HS-5 (cell line): ENCODE measurements at regions not wholly inside any gene's neighbourhood (a gene's known extent, or its start where the extent isn't known, plus 50 kb on each side); places are given as distances from the start of the nearest gene placed in this dataset.

Experiments used
- DNase-seq: peaks from one replicate; pipeline ENCODE4 v3.0.0-alpha.2; 2012; ENCODE audit warnings: low read depth

DNA sequence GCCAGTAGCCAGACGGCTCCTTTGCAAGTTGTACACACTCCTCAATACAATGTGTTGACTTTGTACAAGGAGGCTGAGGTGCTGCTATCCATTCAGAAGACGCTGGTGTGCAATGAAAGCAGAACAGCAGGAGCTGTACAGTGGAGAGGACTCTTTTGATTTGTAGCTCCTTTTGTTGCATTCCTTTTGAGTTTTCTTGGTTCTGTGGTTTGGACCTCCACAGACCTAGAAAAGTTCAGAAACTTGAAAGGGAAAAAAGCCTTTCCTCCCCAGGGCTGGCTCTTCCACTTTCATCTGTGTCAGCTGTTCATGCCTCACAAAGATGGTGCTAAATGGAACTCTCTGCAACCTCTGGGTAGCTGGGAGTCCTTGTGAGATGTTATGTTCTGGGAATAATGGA, 117.4 kb downstream of the MAT2B start:
- DNase-seq: no peak

DNA sequence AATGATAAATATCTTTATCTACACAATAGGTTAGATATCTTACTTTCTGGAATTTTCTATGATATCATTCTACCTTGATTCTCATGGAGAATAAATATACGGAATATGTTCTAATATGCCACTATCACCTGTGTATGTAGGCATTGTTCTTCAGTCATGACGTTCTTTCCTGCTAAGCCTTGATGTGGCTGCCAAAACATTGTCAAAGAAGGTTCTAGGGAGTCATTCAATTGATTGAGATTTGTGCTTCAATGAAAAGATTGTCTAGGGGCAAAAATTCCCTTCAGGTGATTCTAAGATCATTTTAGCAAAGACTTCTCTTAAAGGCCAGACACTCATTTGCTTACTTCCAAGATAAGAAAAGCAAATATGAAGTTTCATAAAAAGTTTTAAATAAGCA, 118.1 kb downstream of the MAT2B start:
- DNase-seq: no peak

DNA sequence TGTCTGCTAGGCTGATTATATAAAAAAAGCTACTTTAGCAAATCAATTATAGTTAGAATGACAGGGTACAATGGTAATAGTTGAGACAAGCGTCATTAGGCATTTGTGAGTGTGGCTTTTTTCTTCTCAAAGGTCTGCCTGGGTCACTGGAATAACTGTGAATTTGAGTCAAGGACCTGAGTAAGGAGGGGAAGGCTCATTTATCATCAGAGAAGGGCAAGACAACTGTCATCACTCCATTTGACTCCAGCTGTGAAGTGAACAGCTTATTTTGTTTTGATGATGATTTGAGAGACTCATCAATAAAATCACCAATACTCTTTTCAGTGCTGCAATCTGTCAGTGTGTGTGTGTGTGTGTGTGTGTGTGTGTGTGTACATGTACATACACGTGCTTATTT, 118.6 kb downstream of the MAT2B start:
- DNase-seq: no peak

DNA sequence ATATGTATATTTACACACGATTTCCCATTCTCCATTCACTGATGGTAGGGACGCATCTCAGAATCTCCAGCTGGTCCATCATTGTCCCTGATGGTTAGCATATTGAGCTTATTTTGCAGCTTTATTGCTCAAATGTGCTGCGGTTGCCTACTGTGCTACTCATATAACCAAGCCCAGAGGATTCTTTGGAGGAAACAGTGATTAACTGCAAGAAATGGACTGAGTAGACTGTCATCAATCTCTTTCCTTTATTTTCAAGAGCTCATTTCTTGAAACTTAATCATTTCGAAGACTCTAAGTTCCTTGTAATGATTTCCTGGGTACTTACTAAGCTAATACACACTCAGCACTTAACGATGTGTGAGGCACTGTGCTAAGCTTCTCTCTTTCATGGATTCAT, 119.0 kb downstream of the MAT2B start:
- DNase-seq: no peak

DNA sequence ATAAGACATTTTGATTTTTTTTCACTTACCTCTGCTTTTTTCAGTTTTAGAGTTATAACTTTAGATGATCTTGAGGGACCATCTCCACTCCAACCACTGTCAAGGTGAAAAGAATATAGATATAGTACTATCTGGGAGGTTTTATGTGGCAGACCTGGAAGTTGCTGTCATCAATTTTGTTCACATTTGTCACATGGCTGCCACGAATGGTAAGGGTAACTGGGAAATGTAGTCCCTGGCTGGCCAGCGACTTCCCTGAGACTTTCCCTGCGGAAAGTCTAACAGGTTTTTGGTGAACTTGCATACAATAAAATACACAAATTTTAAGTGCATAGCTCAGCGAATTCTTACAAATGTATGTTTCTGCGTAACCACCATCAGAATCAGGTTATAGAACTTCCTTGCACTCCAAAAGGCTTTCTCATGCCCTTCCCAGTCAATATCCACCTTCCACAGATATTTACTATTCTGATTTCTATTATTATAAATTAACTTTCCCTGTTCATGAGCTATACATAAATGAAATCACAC, 121.5 kb downstream of the MAT2B start:
- no peak for DNase-seq

DNA sequence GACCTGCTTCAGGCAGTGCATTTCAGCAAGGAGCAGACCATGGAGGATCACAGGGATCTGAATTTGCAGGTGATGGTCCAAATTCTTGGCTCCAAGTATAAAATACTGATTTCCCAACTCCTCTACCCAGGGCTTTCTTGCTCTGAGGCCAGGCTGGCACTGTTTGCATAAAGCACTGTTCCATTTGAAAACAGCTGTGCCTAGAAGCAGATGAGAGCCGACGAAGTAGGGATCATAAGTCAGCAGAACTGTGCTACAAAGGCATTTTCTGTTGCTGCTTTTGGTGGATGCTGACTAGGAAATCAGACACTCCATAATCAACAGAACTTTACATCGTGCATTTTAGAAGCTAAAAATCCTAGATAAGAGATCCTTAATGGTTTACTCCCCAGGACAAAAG, 126.4 kb downstream of the MAT2B start:
- DNase-seq: no peak

DNA sequence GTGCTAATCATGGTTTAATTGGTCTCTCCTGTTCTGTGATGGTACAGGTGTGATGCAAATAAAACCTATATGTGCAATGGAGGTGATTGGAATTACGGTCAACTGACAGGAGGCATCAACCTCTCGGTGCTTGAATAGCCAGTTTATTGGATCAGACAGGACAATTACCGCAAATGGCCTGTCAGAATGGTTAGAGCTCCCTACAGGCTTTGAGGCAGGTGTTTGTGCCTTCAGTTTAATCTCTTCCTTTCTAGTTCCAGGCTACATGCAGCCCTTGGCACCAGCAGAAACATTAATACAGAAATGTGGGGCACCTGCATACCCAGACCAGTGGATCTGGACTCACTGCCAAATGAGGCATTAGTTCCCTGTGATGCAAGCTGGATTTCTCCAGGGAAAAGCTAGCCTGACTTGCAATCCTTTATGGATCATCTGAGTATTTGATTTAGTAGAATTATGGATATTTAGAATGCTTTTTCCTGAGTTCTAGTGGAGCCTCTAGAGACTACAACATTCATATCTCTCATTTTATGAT, 128.6 kb downstream of the MAT2B start:
- no peak for DNase-seq

DNA sequence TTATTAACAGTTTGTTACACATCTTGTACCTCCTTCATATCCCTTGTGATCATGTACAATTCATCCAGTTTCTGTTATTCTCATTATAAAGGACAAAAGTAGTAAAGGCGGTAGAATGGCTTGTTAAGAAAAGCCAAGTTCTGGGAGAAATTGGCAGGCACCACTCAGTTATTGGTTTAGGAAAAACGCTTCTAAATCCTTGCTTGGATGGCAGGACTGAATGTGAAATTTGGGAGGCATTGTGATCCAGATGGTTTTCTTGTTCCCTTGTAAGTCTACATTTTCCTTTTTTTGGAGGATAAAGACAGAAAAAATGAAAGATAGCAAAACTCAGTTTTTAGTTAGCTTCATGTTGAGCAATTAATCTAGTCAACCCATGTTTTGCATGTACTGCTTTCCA, 130.2 kb downstream of the MAT2B start:
- no peak for DNase-seq

DNA sequence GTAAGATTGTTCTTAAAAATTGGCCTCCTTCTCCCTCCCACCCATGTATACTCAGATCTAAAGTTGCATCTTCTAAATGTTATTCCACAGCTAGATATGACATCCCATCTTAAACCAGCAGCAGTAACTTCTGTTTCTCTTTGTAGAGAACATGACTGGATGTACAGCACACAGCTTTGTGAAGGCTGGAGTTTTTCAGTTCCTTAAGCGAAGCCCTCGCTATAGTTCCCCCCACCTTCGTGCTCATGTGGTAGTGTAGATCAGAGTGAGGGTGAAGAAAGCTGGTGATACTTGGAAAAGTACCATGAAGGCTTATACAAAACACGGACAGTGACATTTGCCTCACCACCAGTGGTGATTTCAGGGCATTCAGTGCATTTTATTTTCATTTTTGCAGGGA, 137.5 kb downstream of the MAT2B start:
- no peak for DNase-seq

DNA sequence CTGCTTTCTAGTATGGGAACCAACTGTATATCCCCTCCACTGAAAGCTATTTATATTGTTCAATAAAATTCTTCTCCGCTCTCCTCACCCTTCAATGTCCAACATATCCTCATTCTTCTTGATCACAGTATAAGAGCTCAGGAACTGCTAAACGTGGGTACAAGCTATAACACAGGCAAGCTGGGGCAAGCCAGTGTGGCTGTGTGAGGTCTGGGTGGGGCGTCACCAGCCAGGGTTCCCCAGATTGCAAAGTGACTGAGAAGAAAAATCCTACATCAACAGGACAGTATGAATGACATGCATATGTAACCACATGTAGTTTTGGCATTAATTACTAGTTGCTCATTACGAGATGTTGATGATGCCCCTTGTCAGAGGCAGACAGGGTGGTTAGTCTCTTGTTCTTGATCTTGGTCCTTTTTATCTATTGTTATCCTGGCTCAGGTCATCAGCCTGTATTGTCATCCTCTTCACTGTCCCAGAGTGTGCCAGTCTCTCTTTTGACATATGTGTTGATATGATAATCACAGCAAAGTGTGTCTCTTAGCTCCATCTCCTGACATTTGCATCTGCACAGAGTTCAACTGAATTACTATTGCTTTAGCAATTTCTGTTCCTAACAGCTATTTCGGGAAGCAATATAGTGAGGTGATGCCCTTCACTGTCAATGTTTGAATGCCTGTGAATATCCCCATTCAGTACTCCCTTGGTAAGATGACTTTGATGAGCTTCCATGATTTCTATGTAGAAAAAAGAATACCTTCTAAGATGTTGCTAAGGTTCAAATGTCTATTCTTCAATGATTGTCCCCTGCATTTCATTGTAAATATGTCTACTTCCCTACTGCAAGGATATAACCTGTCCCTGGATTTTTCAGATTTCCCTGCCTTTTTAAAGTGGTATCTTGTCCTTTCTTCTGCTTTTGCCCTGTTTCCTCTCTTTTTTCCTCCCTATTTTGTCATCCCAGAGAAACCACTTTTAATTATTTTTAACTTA, 140.3 kb downstream of the MAT2B start:
- DNase-seq: no peak

DNA sequence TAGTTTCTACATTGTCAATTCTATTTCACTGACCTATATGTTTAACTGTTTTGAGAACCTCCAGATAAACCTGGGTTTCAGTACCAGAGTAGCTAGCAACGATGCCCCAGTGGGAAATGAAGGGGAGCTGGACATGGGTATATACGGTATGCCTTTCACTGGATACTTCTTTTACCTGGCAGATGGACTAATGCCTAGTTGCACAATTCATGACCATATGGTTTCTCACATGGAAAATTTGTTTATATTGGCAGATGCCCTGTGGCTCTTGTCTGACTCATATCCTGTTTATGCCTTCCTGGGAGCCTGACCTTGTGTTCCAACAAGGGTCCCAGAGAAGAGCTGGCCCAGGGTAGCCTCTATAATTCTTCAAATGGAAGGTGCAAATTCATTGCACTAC, 144.1 kb downstream of the MAT2B start:
- DNase-seq: peak; percentile 22

DNA sequence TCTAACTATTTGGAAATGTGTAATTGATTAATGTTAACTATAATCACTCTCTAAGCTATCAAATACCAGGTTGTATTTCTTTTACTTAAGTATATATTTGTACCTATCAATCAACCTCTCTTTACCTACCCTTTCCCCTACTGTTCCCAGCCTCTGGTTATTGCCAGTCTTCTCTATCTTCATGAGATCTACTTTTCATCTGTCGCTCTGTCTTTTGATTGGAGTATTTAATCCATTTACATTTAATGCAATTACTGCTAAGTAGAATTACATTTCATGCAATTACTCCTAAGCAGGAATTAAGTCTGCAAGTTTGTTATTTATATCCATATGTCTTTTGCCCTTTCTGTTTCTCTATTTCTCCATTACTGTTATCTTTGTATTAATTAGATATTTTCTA, 148.1 kb downstream of the MAT2B start:
- no peak for DNase-seq

DNA sequence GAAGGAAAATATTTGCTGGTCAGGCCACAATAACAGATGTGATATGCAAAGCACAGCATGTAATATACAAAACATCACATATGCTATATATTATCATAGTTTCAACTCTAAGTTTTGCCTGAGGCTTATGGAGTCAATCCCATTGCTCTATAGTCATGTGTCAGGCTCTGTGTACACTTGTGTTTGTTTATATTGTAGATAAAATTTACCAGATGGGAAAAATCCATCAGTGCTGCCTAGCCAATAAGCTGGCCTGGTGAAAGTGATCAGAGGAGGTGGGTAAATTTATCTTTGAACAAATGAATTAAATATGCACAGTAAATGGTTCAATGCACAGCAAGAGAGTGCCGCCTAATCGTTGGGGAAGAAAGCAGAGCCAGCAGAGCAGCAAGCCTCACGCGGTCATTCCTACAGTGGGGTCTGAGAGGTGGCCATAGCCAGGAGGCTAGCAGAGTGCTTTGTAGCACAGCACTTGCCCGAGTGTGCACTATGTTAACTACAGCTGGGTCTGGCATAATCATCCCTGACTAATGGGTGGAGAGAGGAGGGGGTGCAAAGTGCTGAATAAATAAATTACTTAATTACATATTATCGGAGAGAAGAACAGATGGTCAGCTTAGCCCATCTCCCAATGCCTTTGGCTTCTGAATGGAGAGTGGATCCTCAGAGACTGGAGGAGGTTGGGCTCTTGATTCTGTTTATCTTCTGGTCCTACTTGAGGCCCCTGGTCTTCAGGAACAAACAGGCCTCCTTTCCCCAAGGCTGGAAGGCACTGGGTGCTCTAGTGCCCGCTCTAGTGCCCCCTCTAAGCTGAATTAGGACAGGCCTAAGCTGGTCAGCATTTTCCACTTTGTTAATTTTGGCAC, 153.5 kb downstream of the MAT2B start:
- no peak for DNase-seq

DNA sequence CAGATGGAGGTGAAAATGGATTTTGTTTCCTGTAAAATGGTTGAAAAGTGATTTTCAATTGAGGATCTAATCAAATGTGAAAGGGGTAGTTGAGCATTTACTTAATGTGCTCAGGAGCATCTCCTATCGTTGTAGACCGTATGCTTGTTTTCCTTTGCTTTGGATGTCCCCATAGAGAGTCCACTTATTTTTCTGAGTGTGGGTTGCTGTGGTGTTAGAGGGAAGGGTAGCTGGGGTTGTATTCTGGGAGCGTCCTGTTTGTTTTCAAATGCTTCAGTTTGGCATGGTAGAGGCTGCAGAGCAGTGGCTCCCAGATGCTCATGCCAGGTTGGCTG, 154.1 kb downstream of the MAT2B start:
- DNase-seq: no peak

DNA sequence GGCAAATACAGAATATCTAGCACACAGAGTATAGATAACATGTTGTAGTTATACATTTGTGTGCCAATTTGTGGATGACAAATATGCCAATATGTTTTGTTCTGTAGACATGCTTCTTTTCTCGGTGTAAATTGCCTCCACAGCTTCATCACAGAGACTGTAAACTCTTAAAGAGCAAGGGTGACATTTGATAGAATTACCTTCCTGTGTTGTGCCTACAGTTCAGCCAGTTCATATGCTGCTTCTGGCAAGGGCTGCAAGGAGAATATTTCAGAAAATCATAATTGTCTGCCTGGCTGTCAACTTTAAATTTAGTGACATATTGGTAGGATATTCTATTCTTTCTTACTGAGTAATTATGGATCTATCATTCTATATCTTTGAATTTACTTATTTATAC, 155.1 kb downstream of the MAT2B start:
- no peak for DNase-seq

DNA sequence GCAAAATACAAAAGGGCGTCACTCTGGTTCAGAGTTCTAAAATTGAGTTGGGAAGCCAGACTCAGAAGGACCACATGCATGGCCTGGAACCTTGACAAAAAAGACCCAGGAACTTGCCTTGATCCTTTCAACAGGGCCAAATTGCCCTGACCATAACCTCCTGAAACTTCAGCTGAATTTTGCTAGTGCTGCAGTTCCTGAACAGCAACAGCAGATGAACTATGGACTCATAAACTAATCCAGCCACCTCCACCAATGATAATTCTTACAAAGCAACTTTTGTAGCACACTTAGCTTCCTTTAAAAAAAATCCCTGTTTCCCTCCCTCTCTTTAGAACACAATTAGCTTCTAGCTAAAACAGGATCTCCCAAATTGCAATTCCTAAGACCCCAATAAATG, 155.9 kb downstream of the MAT2B start:
- DNase-seq: no peak

DNA sequence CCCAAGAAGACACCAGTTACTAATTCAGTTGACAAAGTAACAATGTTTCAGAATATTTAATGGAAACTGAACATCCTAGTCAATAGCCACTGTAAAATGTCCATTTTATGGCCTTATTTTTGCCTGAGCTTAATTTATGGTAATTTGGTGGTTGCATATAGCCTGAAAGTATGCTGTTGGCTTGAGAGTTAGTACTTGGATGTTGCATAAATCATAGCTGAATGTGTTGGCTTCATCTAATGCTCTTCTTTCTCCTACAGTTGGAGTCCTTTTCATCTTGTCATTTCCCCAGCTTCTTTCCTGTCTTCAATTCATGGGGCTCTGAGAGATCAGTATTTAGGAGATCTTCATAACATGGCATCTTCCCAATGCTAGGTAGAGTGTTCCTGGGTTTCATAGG, 164.6 kb downstream of the MAT2B start:
- DNase-seq: no peak

DNA sequence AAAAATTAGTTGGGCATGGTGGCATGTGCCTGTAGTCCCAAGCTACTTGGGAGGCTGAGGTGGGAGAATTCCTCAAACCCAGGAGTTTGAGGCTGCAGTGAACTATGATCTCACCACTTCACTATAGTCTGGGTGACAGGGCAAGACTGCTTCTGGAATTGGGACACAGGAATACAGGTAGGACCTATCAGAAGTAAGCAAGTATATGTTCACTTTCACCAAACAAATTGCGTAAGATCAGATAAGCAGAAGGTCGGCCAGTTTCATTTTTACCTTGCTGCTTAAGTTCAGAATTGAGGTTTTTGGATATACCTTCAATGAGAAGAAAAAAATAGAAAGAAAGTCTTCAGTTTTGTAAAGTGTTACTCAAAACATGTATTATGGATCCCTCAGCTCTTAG, 171.7 kb downstream of the MAT2B start:
- DNase-seq: no peak

DNA sequence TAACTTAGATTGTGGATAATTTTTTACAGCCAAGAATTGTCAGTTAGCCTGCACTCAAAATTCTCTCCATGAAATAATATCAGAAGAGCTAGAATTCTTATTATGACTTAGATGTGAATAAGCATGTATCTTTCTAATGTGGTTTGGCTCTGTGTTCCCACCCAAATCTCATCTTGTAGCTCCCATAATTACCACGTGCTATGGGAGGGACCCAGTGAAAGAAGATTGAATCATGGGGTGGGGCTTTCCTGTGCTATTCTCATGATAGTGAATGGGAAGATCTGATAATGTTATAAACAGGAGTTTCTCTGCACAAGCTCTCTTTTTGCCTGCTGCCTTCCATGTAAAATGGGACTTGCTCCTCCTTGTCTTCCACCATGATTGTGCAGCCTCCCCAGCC, 176.8 kb downstream of the MAT2B start:
- DNase-seq: no peak

DNA sequence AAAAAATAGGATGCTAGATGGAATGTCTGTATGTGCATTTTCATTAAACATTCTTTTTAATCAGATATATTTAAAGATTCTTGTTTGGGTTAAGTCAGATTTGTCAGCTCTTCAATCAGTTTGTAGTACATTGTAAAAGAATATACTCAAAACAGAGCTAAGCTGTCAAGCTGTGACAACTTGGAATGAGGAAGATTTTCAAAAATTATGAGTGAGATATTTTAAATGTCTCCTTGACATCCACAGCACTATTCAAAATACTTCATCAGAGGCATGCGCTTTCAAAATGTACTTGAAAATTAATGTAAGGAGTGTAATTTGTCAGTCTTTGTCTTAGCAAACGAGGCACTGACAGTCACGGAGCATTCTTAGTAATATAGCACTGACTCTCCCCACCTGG, 182.0 kb downstream of the MAT2B start:
- no peak for DNase-seq

DNA sequence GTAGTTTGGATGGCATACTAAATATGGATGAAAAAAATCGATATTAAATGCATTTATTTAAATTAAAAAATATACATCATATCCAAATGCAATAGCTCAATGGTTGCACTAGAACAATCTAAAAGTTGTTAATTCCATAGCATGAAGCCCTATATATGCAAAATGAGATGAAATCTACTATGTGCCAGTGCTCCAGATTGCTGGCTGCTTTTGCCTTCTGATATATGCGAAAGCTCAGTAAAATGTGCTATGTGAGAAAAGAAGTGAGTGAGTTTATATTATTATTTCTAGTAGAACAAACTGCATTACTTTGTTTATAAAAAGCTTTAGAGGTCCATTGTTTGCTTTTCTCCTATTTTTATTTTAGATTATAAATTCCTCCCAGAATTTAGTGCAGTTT, 186.7 kb downstream of the MAT2B start:
- DNase-seq: no peak

DNA sequence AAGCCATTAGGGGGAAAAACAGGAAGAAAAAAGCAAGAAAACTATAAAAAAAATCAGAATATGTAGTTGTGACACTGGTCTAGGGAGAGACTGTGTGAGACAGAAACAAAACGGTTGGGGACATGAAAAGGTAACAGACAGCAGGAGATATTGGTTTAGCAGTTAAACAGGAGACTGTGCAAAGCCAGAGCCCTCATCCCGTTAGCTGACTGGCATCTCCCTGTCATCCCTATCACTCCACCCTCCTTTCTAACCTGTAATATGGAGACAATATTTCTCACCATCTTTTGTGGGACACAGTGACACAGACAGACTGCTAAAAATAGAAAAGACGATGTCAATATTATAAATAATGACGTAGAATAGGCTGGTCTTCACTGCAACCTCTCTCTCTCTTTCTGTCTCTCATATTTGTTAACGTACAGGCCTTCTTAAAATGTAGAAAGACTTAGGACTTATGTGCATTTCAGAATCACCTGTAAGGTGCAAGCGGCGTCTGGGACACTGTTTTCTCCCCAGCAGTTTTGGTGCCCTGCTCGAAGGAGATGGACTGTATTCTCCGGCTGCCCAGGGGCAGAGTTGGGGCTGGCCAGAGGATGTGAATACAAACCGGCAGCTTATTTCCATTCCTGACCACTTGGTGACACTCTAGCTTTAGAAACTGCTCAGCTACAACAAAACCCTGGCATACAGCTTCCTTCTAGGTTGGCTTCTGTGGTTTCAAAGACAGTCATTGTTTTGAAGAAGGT, 190.6 kb downstream of the MAT2B start:
- DNase-seq: peak; percentile 73
